Adrenal gland (tissue), 9 donors: ENCODE measurements at regions not wholly inside any gene's neighbourhood (a gene's known extent, or its start where the extent isn't known, plus 50 kb on each side); places are given as distances from the start of the nearest gene placed in this dataset.

ENCODE experiments used
- DNase-seq, 7 donors: peaks; one replicate each; pipeline ENCODE4 v3.0.0-alpha.2; 2019 to 2020
- H3K27ac ChIP-seq, 5 donors: fragments of 200-600 bp; sonication (generic) in 4 of 5; 1 replicate in 3 of 5; 2 replicates in 2 of 5; pipeline versions ENCODE4 v1.5.1 to v1.8.0; 2016 to 2020; ENCODE audit warnings: mild to moderate bottlenecking in 1 of 5
- H3K27me3 ChIP-seq: fragments of 200-600 bp; 2 replicates; pipeline ENCODE4 v1.8.0; 2021
- H3K36me3 ChIP-seq, 2 donors: fragments of 200-600 bp; replicated peaks in 1 of 2; 1 replicate in 1 of 2; 2 replicates in 1 of 2; pipeline versions ENCODE4 v1.5.1 to v1.8.0; 2018 to 2022
- H3K4me1 ChIP-seq, 2 donors: fragments of 200-600 bp; replicated peaks in 1 of 2; 1 replicate in 1 of 2; 2 replicates in 1 of 2; pipeline versions ENCODE4 v1.5.1 to v1.8.0; 2018 to 2021
- H3K4me3 ChIP-seq, 4 donors: fragments of 200-600 bp; sonication (generic) in 3 of 4; one replicate each; pipeline ENCODE4 v1.5.1; 2016 to 2018
- H3K9me3 ChIP-seq, 3 donors: fragments of 200-600 bp; sonication (generic) in 1 of 3; replicated peaks in 1 of 3; 1 replicate in 2 of 3; 2 replicates in 1 of 3; pipeline versions ENCODE4 v1.5.1 to v1.8.0; 2016 to 2021
- POLR2A ChIP-seq, 2 donors: fragments of 450-650 bp; IDR thresholded peaks; one replicate each; pipeline ENCODE4 v1.6.1; 2017; ENCODE audit warnings: antibody characterized with exemption in 2 of 2, mild to moderate bottlenecking in 2 of 2, moderate library complexity in 1 of 2
- WGBS, 4 donors: extraction: QIAGEN DNeasy Blood & Tissue Kit in 2 of 4; methylation state at CpG; one replicate each; pipeline versions ENCODE4 v1.1.5 to v1.1.7; 2013 to 2017; 5-methylcytosine and 5-hydroxymethylcytosine counted together
- intact Hi-C, 2 donors: fragments of 100-400 bp; cut with DNase I; formaldehyde crosslinking; loops; one replicate each; pipeline versions ENCODE4 v1.14.1 to v1.15.0; 2022 to 2023
- TF ChIP-seq, protein P1 (sequence below), 6 experiments: fragments of 450-650 bp in 4 of 6; fragments of 200-600 bp in 2 of 6; sonication (generic) in 1 of 6; IDR thresholded peaks; 1 replicate in 5 of 6; 2 replicates in 1 of 6; pipeline versions ENCODE4 v1.5.1 to v1.8.0; 2016 to 2021; ENCODE audit warnings: antibody characterized with exemption in 6 of 6, mild to moderate bottlenecking in 2 of 6, moderate library complexity in 1 of 6
- donor health status: healthy with polysubstance abuse.
- donor health status: Bipolar disorder and iron deficiency.
- donor health status: DM: yes; HTN: yes; CAD: no.
- donor health status: DM: no; HTN: no; CAD: no.
- donor health status: DM: no; HTN: no; CAD: no.

DNA sequence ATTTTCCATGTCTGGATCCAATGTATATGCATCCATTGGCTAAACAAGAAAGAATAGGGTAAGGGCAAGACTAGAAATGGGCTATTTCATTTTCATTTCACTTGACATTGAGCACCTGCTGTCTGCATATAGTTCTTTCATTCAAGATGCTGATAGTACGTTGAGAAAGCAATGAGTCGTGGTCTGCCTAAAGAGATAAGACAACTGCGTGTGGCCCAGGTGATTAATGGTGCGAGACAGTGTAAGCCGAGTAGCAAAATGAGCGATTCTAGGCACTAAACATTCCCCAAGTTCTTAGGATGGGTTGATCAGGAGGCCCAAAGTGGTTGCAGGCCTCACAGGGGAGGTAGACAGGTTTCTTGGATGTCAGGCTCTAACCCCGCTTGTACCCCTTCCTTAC is 235.4 kb downstream of the PDCD6IP start:
- Histone ChIP-seq H3K36me3 (no peaks in the 10 kb centered on the region), H3K4me1 (no peaks in the 10 kb centered on the region), H3K9me3 (no peaks in the 10 kb centered on the region), H3K27me3 (no peaks in the 10 kb centered on the region), H3K27ac (no peak overlapping the region), H3K4me3 (no peak overlapping the region)
- no peak for DNase-seq
- TF ChIP-seq POLR2A (IDR thresholded peaks at IDR 0.05) = no peak
- TF ChIP-seq, protein P1, sequence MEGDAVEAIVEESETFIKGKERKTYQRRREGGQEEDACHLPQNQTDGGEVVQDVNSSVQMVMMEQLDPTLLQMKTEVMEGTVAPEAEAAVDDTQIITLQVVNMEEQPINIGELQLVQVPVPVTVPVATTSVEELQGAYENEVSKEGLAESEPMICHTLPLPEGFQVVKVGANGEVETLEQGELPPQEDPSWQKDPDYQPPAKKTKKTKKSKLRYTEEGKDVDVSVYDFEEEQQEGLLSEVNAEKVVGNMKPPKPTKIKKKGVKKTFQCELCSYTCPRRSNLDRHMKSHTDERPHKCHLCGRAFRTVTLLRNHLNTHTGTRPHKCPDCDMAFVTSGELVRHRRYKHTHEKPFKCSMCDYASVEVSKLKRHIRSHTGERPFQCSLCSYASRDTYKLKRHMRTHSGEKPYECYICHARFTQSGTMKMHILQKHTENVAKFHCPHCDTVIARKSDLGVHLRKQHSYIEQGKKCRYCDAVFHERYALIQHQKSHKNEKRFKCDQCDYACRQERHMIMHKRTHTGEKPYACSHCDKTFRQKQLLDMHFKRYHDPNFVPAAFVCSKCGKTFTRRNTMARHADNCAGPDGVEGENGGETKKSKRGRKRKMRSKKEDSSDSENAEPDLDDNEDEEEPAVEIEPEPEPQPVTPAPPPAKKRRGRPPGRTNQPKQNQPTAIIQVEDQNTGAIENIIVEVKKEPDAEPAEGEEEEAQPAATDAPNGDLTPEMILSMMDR (IDR thresholded peaks at IDR 0.05) = no peak
- intact Hi-C loops = no loop called here
- 58 to 73% (median 63%) methylated on average over 7 of the region's 7 CpGs for WGBS, 4 donors

- no peak for DNase-seq
- TF ChIP-seq, protein P1 (IDR thresholded peaks at IDR 0.05) = no peak
- TF ChIP-seq POLR2A (IDR thresholded peaks at IDR 0.05) = no peak
- no peak overlapping the region for H3K4me3 ChIP-seq
- H3K4me1 ChIP-seq = no peaks in the 10 kb centered on the region
- H3K27ac ChIP-seq = no peak overlapping the region
- no peaks in the 10 kb centered on the region for H3K36me3 ChIP-seq
- H3K27me3 ChIP-seq = no peaks in the 10 kb centered on the region
- intact Hi-C loops = no loop called here
- H3K9me3 ChIP-seq = no peaks in the 10 kb centered on the region
- 49 to 82% (median 76%) methylated on average over 2 of the region's 2 CpGs for WGBS, 4 donors
These were observed 236.4 kb downstream of the PDCD6IP start for GRCh38 chr3:34034840-34035239.

DNA sequence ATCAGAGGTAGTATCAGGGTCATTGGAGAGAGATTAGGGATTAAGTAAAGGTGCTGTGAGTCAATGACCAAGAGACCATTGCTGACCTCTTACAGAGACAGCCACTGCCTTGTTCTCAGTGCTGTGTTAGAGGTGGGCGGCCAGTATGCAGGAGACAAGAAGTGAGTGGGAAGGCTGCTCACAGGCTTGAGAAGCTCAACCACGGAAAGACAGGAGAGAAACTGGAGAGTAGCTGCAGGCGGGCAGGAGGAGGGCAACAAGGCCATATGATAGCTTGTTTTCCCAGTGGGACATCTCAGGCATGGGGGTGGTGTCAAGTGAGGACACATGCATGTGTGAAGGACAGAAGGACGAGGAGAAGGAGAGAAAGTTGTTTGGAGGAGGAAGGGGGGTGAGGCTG is 237.3 kb downstream of the PDCD6IP start:
- DNase-seq = no peak
- intact Hi-C loops = no loop called here
- Histone ChIP-seq H3K36me3 (no peaks in the 10 kb centered on the region), H3K9me3 (no peaks in the 10 kb centered on the region), H3K4me1 (no peaks in the 10 kb centered on the region), H3K27ac (no peak overlapping the region), H3K27me3 (no peaks in the 10 kb centered on the region), H3K4me3 (no peak overlapping the region)
- TF ChIP-seq, protein P1 (IDR thresholded peaks at IDR 0.05) = no peak
- TF ChIP-seq POLR2A (IDR thresholded peaks at IDR 0.05) = no peak
- 53 to 67% (median 59%) methylated on average over 4 of the region's 4 CpGs for WGBS, 4 donors

- no peak for TF ChIP-seq POLR2A (IDR thresholded peaks at IDR 0.05)
- TF ChIP-seq, protein P1 (IDR thresholded peaks at IDR 0.05) = no peak
- 88 to 98% (median 94%) methylated on average over 7 to 8 of the region's 8 CpGs for WGBS, 4 donors
- no peaks in the 10 kb centered on the region for H3K27me3 ChIP-seq
- H3K36me3 ChIP-seq = no peaks in the 10 kb centered on the region
- no peak for DNase-seq
- H3K27ac ChIP-seq = no peak overlapping the region
- no peak overlapping the region for H3K4me3 ChIP-seq
- H3K4me1 ChIP-seq = no peaks in the 10 kb centered on the region
- no peaks in the 10 kb centered on the region for H3K9me3 ChIP-seq
- intact Hi-C loops = no loop called here
These were observed 238.8 kb downstream of the PDCD6IP start for GRCh38 chr3:34037260-34037659.
